GM21619 (cell line): ENCODE measurements at regions not wholly inside any gene's neighbourhood (a gene's known extent, or its start where the extent isn't known, plus 50 kb on each side); places are given as distances from the start of the nearest gene placed in this dataset.

Experiments used
- ATAC-seq: cut with Tn5 transposase; IDR thresholded peaks from one replicate; pipeline ENCODE4 v1.9.1; 2021; ENCODE audit not compliant: unreplicated experiment

DNA sequence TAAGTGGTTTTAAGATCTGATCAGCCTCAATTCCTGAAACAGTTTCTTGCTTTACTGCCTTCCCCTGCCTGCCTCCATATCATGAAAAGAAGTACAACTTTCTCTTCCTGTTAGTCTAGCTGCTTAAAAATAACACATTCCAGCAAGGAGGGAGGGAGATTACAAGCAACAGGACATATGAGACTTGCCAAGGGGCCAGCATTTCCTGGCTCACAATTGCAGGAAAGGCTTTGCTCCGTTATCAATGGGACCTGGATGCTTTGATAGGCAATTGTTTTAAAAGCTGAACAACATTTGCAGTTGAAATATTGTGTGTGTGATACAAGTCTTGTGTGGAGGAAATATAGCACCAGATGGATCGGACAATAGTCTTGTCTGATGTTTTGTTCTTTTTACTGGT, 425.0 kb downstream of the FAT4 start:
- ATAC-seq = no peak

DNA sequence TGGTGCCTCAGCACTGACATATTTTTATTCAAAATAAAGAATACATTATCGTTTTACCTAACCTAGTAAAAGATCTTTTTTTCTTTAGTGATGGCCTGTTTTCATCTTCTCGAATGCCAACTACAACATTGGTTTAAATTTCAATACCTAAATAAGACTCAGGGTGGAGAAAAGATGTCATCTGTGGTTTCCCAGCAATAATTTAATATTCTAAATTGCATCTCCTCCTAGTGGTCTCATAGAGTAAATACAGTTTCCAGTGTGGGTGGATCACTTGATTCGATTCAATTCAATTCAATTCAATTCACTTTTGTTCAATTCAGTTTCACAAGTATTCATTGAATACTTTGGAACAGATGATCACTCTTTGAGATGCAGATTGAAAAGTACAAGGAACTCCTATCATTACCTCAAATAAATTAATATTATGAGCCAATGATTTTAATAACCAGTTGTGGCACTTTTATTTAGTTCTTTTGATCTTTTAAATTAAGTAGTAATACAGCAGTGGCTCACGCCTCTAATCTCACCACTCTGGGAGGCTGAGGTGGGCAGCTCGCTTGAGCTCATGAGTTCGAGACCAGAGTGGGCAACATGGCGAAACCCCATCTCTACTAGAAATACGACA, 427.2 kb downstream of the FAT4 start:
- ATAC-seq = no peak

DNA sequence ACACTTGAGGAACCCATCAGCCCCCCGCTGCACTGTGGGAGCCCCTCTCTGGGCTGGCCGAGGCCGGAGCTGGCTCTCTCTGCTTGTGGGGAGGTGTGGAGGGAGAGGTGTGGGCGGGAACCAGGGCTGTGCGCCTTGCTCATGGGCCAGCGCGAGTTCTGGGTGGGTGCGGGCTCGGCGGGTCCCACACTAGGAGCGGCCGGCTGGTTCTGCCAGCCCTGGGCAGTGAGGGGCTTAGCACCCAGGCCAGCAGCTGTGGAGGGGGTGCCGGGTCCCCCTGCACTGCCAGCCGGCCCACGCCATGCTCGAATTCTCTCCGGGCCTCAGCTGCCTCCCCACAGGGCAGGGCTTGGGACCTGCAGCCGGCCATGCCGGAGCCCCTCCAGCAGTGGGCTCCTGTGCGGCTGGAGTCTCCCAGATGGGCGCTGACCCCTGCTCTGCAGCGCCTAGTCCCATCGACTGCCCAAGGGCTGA, 430.2 kb downstream of the FAT4 start:
- ATAC-seq = no peak

DNA sequence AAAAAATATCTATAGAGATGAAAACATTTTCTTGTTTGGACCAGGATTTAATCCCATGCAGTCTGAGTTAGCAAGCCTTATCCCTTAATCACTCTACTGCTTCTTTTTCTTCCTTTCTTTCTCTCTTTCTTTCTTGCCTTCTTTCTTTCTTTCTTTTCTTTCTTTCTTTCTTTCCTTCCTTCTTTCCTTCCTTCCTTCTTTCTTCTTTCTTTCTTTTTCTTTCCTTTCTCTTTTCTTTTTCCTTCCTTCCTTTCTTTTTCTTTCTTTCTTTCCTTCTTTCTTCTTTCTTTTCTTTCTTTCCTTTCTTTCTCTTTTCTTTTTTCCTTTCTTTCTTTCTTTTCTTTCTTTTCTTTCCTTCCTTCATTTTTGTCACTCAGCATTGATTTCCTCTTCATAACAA, 434.6 kb downstream of the FAT4 start:
- ATAC-seq = no peak

DNA sequence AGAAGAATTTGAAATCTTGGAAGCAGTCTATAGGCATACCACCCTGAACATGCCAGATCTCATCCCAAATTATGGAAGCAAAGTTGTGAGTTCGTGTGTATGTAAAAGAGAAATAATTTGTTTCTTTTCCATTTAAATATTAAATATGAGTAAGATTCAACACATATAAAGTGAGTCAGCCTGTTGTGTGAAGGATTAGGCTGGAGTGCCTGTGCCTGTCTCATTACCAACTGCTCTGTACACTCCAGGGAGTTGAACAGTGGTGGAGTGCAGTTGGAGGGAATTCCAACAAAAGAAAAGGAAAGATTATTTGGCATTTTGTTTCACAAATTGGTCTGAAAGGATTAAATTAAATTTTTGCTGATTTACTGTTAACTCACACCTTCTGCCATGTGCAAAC, 435.6 kb downstream of the FAT4 start:
- no peak for ATAC-seq

DNA sequence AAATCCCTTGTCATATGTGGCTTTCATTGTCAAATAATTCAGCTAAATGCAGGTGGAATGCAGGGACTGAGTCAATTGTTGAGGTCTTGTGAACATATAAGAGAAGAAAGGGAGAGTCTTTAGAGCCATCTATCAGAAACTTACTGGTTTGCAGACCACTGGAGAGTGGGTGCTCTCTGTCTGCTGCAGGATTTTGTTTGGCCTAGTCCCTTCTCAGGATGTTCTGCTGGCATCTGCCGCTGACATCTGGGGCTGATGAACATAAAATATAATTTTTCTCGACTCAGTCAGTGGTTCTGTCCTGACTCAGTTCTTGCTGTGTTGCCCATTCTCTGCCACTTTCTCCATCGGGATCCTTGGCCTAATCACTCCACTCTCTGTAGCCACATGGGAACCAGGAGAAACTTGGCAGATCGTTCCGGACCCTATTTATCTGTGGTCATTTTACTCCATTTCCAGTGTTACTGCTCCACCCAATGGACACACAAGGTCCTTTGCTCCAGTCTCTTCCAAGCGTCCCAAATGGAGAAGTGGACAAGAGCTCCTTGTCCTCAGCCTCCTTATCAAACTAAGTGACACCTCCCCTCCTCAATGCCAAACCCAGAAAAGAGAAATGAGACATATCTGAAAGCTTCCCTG, 436.2 kb downstream of the FAT4 start:
- no peak for ATAC-seq

DNA sequence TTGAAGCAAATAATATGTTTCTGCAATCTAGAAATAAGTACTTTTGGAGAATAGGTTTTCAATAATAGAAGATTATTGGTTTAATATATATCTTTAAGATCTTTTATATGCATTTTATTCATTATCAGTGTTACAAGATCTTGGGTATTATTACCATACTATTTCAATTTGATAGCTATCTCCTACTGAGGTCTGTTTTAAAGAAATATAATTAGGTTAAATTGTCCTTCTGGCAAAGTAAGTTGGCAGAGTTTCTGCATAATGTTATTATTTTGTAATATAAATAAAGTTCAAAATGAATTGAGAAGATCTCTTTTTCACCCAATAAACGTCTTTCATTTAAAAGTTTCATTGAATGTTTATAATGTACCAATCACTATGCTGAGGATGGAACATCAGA, 443.7 kb downstream of the FAT4 start:
- no peak for ATAC-seq

GRCh38 chr4:125760201-125760819, 445.6 kb downstream of the FAT4 start:
- no peak for ATAC-seq

- ATAC-seq = no peak
Measured at GRCh38 chr4:125760956-125761355, 446.2 kb downstream of the FAT4 start.

DNA sequence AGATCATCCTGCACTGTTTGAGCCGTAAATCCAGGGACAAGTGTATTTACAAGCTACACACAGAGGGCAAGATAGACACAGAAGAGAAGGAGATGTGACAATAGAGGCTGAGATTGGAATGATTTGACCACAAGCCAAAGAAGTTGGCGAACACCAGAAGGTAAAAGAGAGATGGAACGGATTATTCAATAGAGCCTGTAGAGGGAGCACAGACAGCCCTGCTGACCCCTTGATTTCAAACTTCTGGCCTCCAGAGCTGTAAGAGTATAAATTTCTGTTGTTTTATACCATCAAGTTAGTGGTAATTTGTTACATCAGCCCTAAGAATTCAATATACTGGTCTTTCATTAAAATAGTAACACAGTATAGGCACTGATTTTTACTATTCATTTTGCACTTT, 447.8 kb downstream of the FAT4 start:
- ATAC-seq = no peak

DNA sequence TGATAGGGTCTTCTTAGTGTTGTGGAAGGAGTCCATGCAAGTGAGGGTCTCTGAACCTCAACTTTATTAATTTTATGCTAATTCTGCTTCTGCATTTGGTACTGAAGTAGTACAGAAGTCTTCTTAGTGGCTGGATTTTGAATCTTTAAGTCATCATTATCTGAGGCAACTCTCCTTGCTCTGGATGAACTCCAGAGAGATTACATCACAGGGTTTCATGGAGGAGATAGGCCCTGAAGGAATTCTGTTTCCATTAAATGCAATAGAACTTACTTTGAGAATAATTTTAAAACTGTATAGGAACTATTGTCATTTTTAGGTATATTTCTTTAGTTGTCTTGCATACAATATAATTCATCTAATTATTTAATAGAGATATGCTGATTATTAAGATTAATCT, 451.2 kb downstream of the FAT4 start:
- no peak for ATAC-seq

DNA sequence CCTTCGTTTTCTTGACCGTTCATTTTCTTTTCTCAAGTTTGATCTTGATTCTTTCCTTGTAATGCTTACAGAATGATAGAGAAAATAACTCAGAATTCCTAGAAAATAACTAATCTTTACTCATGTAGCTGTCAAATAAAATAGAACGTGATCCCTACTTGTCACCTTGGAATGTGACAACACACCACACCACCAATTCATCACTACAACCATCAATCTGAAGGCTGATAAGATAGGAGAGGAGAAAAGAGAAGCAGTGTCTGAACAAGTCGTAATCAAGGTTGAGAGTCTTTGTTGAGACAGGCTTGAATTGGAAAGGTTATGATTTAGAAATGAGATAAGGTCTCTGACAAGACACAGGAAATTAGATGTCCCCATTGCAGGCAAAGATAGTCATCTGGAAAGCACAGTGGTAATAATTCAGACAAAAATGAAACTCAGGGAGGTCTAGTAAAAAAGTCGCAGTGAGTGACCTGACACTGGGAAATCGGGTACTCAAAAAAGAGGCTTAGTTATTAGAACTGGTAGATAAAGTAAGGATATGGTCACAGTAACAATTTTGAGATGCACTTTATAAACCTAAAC, 456.2 kb downstream of the FAT4 start:
- ATAC-seq = no peak

DNA sequence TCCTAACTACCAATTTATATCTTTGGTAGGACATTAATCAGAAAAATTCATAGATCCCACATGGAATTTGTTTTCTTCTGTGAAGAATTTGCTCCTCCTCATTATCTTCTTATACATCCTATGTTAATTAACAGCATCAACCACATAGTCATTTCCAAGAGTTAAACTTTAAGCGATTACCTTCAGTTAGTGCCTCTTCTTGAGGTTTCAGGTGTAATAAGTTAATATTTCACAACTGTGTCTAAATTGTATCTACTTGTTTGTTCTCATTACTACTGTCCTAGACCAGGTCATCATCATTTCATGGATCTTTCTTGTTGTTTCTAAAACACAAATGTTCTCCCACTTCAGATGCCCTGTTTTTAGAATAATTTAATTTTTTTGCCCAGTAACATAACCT, 457.9 kb downstream of the FAT4 start:
- peak; percentile 76 for ATAC-seq

DNA sequence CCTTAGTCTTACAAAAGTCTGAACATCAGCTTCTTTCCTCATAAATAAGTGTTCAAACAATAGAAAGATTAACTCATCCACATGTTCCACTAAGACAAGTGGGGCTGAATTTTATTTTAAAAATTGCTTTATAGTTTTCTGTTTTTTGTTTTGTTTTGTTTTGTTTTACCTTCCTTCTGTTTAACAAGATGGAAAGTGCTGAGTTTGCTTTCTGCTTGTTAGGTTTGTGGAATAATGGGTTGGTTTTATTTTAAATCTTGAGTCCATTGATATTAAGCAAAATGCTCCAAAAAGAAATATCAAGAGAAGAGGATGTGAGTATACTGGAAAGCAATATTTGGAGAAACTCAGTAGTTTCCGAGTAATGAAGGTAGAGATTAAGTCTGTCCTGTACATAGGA, 458.7 kb downstream of the FAT4 start:
- no peak for ATAC-seq

GRCh38 chr4:125773931-125774330, 459.2 kb downstream of the FAT4 start:
- no peak for ATAC-seq

DNA sequence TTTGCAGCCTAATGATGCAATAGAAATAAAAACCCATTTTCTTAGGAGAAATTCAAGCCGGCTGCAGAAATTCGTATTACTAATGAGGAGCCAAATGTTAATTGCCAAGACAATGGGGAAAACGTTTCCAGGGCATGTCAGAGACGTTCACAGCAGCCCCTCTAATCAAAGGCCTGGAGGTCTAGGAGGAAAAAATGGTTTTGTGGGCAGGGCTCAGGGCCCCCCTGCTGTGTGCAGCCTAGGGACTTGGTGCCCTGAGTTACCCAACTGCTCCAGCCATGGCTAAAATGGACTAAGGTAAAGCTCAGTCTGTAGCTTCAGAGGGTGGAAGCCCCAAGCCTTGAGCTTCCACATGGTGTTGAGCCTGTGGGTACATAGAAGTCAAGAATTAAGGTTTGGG, 461.4 kb downstream of the FAT4 start:
- ATAC-seq = no peak

DNA sequence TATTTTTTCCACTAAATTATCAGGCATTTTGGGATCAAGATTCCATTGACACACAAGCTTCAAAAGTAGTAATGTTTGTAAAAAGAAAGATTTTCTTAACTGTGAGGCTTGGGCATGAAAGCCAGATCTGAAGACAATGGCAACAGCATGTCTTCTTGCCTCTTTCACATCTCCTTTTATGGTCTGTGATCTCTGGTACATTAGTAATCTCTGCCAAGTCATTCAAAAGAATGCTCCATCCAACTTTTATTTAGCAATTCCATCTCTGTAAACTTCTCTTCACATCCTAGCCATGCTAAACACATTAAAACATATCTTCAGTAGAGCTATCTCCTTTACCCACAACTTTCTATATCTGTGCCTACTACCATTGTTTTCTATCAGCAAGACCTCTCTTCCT, 465.4 kb downstream of the FAT4 start:
- no peak for ATAC-seq

GRCh38 chr4:125780747-125781146, 466.0 kb downstream of the FAT4 start:
- no peak for ATAC-seq

DNA sequence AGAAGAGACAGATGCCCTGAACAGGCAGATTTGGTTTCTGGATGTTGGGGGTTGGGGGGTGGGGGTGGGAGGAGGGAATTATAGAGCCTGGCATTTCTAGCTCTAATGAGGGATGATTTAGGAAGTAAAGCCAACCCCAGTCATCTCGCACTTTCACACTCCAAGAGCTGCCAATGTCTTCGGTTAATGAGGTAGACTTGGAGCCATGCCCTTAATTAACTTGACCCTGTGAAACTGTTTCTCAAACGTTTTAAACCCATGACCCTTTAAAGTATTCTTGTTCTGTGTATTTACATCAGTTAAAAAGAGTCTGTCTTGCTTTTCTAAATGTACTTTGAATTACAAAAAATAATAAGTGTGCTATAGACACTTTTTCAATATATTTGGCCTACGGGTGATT, 466.9 kb downstream of the FAT4 start:
- ATAC-seq = no peak

DNA sequence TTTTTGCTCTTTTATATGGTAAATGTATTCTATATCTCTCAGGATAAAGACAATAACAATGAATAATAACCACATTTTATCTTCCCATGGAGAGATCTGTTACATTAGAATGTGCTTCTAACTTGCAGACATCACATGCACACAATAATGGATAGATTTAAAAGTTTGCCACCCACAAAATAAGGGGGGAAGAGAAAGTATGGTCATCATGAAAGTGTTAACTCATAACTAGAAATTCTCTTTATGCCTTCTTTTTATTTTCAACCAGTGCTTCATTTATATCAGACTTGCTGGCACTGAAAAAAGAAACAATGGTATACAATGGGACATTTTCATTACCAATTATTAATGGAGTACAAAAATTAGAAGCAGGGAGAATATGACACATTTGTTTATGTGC, 470.0 kb downstream of the FAT4 start:
- no peak for ATAC-seq

DNA sequence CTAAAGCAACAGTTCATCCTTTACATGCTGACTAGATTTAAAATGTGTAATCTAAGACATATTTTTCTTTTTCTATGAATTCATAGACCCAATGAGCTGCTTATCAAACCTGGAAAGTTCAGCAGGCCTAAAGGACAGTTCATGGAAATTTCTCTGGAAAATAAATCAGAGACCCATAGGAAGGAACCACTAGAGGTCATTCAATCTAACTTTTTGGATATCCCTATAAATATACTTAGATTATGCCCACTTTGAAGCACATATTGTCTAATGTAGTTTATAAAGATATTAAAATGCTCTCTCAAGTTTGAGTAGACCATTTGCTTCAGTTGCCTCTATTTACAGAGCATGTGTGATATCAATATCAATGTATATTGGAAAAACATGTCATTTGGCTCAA, 473.0 kb downstream of the FAT4 start:
- ATAC-seq = no peak

- ATAC-seq = no peak
Measured at GRCh38 chr4:125789023-125789422, 474.3 kb downstream of the FAT4 start.
